Esophagus muscularis mucosa (tissue), 3 donors: ENCODE measurements at regions not wholly inside any gene's neighbourhood (a gene's known extent, or its start where the extent isn't known, plus 50 kb on each side); places are given as distances from the start of the nearest gene placed in this dataset.

ENCODE experiments used
- CTCF ChIP-seq, 3 experiments: fragments of 200-600 bp in 2 of 3; fragments of 450-650 bp in 1 of 3; sonication (generic) in 2 of 3; IDR thresholded peaks; one replicate each; pipeline ENCODE4 v1.5.1; 2017 to 2019; ENCODE audit warnings: antibody characterized with exemption in 3 of 3, mild to moderate bottlenecking in 2 of 3, moderate library complexity in 1 of 3
- EP300 ChIP-seq: sonication (generic); formaldehyde crosslinking; IDR thresholded peaks from one replicate; pipeline ENCODE4 v1.6.1; 2017; ENCODE audit warnings: antibody characterized with exemption

DNA sequence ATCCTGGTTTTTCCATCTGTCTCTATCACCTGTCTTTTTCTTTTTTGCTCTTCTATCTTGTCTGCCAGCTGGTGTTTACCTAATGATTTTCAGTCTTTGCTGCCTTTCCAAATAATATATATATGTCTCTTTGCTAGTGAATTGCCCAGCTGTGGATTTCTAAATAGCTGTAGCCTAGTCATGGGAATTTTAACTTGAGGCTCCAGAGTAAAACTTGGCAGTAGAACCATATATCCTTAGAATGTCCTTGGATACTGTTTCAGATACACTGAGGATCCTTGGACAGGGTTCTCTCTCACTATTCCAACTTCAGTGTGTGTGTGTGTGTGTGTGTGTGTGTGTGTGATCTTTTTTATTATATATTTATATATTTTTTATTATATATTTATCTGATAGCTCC lies 2285.3 kb downstream of the LRRC4C start:
- TF ChIP-seq CTCF (IDR thresholded peaks at IDR 0.05) = no peak
- no peak for TF ChIP-seq EP300
